Ishikawa (cell line): ENCODE measurements at regions not wholly inside any gene's neighbourhood (a gene's known extent, or its start where the extent isn't known, plus 50 kb on each side); places are given as distances from the start of the nearest gene placed in this dataset.

Experiments used
- CEBPB ChIP-seq: IDR thresholded peaks from 2 replicates; pipeline ENCODE4 v1.6.1; 2012
- CREB1 ChIP-seq: IDR thresholded peaks from 2 replicates; pipeline ENCODE4 v1.6.1; 2012; ENCODE audit warnings: low read depth
- EGR1 ChIP-seq: IDR thresholded peaks from 2 replicates; pipeline ENCODE4 v1.6.1; 2012
- EP300 ChIP-seq: IDR thresholded peaks from 2 replicates; pipeline ENCODE4 v1.6.1; 2012; ENCODE audit warnings: borderline replicate concordance
- FOXM1 ChIP-seq: IDR thresholded peaks from 2 replicates; pipeline ENCODE4 v1.6.1; 2012; ENCODE audit warnings: low read depth, borderline replicate concordance
- NFIC ChIP-seq: IDR thresholded peaks from 2 replicates; pipeline ENCODE4 v1.6.1; 2012
- RAD21 ChIP-seq: IDR thresholded peaks from 2 replicates; pipeline ENCODE4 v1.6.1; 2012; ENCODE audit warnings: low read depth
- TAF1 ChIP-seq: IDR thresholded peaks from 2 replicates; pipeline ENCODE4 v1.6.1; 2012; ENCODE audit warnings: low read depth, mild to moderate bottlenecking
- TCF12 ChIP-seq: IDR thresholded peaks from 2 replicates; pipeline ENCODE4 v1.6.1; 2012; ENCODE audit warnings: low read depth
- TEAD4 ChIP-seq: IDR thresholded peaks from 2 replicates; pipeline ENCODE4 v1.6.1; 2012
- YY1 ChIP-seq: IDR thresholded peaks from 2 replicates; pipeline ENCODE4 v1.6.1; 2012; ENCODE audit warnings: low read depth
- ZBTB7A ChIP-seq: IDR thresholded peaks from 2 replicates; pipeline ENCODE4 v1.6.1; 2012; ENCODE audit warnings: low read depth
- TF ChIP-seq, protein P1 (sequence below): IDR thresholded peaks from 2 replicates; pipeline ENCODE4 v1.6.1; 2012
- TF ChIP-seq, protein P2 (sequence below): IDR thresholded peaks from 2 replicates; pipeline ENCODE4 v1.6.1; 2012
- TF ChIP-seq, protein P3 (sequence below): IDR thresholded peaks from 2 replicates; pipeline ENCODE4 v1.6.1; 2012; ENCODE audit warnings: low read depth, mild to moderate bottlenecking

DNA sequence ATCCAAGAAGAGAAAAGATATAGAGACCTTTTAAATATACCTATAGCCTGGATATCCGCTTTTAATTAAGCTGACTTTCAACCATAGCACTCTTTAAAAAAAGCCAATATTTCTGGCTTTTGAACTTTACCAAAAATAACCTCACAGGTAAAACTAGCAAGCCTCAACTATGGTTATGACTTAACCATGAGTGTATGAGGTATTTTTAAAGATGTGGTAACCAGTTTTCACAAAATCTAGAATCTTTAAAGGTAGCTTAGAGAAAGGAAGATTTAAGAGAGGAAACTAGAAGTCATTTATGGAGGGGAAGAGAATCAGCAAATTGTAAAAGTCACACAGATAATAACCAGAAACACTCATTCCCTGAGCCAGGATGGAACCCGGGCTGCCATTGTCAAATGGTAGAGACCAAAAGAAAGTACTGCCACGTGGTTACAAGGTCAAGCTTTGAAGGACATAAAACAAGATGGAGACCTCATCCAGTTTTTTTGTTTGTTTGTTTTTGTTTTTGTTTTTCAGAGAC lies 288.4 kb upstream of the RGS18 start:
- no peak for TF ChIP-seq RAD21
- TF ChIP-seq FOXM1 = no peak
- TF ChIP-seq, protein P1, sequence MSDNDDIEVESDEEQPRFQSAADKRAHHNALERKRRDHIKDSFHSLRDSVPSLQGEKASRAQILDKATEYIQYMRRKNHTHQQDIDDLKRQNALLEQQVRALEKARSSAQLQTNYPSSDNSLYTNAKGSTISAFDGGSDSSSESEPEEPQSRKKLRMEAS = no peak
- TF ChIP-seq CREB1 = no peak
- TF ChIP-seq ZBTB7A = no peak

DNA sequence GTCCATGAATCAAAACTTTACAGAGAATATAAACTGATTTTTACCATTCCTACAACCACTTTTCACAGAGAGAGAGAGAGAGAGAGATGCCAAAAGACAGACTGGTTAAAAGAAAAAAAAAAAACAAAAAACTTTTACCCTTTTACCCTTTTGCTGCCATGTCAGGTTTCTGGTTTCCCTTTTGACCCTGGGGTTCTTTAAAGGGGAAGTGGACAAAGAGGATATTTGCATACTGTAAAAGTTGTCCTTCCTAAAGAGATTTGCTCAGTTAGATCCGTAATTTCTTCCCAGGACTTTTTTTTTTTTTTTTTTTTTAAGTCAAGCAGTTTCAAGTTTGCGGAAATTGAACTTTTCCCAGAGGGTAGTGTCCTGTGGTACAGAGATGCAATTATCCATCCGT lies 287.8 kb upstream of the RGS18 start:
- TF ChIP-seq RAD21 (no peak), ZBTB7A (no peak), FOXM1 (no peak), CREB1 (no peak)

DNA sequence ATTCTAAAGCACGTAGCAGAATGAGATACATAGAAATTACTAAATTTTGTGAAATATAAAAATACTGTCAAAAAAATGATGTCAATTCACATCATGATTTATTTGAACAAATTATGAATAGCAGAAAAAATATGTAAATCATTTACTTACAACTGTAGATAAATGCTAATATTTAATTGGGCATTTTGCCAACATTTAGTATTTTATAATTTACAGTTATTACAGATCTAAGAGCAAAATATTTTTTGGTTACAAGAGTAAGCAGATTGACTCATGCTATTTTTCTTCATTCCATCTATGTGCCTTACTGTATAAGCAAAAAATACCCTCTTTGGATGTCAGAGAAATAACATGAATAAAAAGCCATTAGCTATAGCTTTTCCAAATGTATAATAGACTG lies 282.3 kb upstream of the RGS18 start:
- TF ChIP-seq, protein P2, sequence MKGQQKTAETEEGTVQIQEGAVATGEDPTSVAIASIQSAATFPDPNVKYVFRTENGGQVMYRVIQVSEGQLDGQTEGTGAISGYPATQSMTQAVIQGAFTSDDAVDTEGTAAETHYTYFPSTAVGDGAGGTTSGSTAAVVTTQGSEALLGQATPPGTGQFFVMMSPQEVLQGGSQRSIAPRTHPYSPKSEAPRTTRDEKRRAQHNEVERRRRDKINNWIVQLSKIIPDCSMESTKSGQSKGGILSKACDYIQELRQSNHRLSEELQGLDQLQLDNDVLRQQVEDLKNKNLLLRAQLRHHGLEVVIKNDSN = no peak
- TF ChIP-seq CREB1 (no peak), TAF1 (no peak)

DNA sequence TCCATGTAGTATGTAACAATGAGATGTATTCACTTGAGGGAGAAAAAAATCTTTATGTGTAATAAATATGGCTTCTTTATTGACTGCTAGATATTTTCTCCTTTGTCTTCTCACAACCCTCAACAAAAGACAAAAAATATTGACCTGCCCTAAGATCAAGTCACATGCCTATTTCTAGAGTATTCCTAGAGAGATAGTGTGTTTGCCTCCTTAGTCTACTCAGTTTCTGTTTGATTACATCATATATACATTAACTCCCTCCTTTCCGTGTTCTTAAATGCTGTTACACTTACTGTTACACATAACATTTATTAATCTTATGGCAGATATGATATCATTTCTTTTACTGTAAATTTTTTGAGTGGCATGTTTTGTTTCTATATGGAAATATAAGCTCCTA lies 281.6 kb upstream of the RGS18 start:
- TF ChIP-seq EP300 = no peak
- TF ChIP-seq, protein P2 = no peak
- TF ChIP-seq, protein P1 = no peak
- no peak for TF ChIP-seq TAF1
- no peak for TF ChIP-seq CEBPB
- TF ChIP-seq EGR1 = no peak
- TF ChIP-seq CREB1 = no peak
- no peak for TF ChIP-seq RAD21

DNA sequence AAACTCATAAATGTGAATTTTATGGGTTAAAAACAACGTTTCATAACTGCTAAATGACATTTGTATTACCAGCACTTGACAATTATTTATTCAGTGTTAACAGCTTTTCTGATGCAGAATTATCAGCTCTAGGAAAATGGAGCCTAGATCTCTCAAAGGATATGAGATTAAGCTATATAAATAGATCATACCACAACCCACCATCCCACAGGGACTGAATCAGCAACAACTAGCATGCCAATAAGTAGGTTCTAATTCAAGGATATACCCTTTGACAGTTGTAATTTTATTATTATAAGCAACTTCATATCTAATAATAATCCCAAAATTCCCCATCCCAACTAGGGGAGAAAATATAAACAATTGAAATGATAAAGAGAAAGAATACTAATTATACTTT lies 275.4 kb upstream of the RGS18 start:
- TF ChIP-seq TCF12 = no peak
- no peak for TF ChIP-seq TEAD4
- TF ChIP-seq YY1 = no peak

DNA sequence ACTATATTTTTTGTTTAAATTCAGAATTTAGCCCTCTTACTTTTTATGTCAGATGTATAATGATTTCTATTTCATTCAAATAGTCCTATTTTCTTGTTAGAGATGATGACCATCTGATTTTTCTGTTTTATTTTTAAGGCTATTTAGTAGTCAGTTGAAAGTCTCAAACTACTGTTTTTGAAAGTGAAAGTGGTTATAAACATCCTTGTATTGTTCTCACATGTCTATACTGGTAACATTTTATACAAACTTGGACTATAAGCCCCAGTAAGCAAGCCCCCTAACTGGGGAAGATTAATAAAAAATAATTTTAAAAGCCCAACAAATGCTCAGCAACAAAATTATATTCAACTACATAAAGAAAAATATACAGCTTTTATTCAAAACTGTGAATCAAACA lies 271.3 kb upstream of the RGS18 start:
- TF ChIP-seq YY1 = no peak
- TF ChIP-seq NFIC = no peak
- TF ChIP-seq ZBTB7A = no peak
- no peak for TF ChIP-seq FOXM1
- TF ChIP-seq TAF1 = no peak
- no peak for TF ChIP-seq TCF12
- TF ChIP-seq TEAD4 = no peak
- TF ChIP-seq CREB1 = no peak
- TF ChIP-seq EP300 = no peak
- TF ChIP-seq, protein P3, sequence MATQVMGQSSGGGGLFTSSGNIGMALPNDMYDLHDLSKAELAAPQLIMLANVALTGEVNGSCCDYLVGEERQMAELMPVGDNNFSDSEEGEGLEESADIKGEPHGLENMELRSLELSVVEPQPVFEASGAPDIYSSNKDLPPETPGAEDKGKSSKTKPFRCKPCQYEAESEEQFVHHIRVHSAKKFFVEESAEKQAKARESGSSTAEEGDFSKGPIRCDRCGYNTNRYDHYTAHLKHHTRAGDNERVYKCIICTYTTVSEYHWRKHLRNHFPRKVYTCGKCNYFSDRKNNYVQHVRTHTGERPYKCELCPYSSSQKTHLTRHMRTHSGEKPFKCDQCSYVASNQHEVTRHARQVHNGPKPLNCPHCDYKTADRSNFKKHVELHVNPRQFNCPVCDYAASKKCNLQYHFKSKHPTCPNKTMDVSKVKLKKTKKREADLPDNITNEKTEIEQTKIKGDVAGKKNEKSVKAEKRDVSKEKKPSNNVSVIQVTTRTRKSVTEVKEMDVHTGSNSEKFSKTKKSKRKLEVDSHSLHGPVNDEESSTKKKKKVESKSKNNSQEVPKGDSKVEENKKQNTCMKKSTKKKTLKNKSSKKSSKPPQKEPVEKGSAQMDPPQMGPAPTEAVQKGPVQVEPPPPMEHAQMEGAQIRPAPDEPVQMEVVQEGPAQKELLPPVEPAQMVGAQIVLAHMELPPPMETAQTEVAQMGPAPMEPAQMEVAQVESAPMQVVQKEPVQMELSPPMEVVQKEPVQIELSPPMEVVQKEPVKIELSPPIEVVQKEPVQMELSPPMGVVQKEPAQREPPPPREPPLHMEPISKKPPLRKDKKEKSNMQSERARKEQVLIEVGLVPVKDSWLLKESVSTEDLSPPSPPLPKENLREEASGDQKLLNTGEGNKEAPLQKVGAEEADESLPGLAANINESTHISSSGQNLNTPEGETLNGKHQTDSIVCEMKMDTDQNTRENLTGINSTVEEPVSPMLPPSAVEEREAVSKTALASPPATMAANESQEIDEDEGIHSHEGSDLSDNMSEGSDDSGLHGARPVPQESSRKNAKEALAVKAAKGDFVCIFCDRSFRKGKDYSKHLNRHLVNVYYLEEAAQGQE = no peak

DNA sequence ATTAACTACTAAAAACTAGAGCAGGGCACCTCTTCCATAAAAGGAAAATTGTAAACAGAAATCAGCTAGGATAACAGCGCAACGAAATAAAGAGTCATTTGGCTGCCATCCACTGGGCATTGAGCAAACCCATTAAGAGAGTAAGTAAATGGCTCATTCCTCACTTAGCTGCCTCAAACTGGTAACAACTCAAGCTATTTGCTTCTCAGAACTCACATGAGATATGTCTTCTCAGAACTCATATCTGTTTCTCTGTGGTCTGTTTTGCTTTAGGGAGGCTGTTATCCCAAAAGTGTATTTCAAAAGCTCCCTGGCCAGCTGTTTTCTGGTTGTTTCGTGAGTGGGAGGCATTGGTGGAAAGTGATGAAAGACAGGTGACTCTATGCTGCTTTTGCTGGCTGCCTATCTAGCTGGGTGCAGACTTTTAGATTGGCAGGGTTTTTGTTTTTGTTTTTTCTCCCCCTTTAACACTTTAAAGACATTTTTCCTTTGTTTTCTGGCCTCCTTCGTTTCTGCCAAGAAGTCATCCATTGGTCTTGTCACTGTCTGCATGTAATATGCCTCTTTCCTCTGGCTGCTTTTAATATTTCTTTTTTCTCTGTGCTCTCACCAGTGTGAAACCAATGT lies 269.2 kb upstream of the RGS18 start:
- TF ChIP-seq YY1 (no peak), CEBPB (no peak), EP300 (no peak), CREB1 (no peak), FOXM1 (no peak), RAD21 (no peak), ZBTB7A (no peak), NFIC (no peak), TCF12 (no peak), TAF1 (no peak), TEAD4 (no peak), EGR1 (no peak)
- TF ChIP-seq, protein P1 = no peak
- TF ChIP-seq, protein P2 = no peak
- TF ChIP-seq, protein P3 = no peak
